SKM-1 treated with dmso at 0.1 percent for 144 hours (cell line): ENCODE measurements at regions not wholly inside any gene's neighbourhood (a gene's known extent, or its start where the extent isn't known, plus 50 kb on each side); places are given as distances from the start of the nearest gene placed in this dataset.

Source experiments
- DNase-seq: peaks from one replicate; lab custom pipeline; 2025; ENCODE audit not compliant: unreplicated experiment; lab: John Stamatoyannopoulos, UW

GRCh38 chr2:5951471-5951870 is 259.3 kb downstream of the SOX11 start:
- no peak for DNase-seq

GRCh38 chr2:5953525-5953924 is 261.3 kb downstream of the SOX11 start:
- no peak for DNase-seq

GRCh38 chr2:5954509-5954908 is 262.3 kb downstream of the SOX11 start:
- DNase-seq, result no peak

GRCh38 chr2:5955921-5956320 is 263.7 kb downstream of the SOX11 start:
- no peak for DNase-seq

GRCh38 chr2:5959836-5960820 is 267.9 kb downstream of the SOX11 start:
- no peak for DNase-seq

- DNase-seq, result no peak
These were observed 275.3 kb downstream of the SOX11 start for GRCh38 chr2:5967506-5967905.

GRCh38 chr2:5969303-5969702 is 277.1 kb downstream of the SOX11 start:
- DNase-seq, result no peak

- DNase-seq, result no peak
These were observed 278.2 kb downstream of the SOX11 start for GRCh38 chr2:5970347-5970746.

GRCh38 chr2:5974477-5974876 is 282.3 kb downstream of the SOX11 start:
- DNase-seq, result no peak

GRCh38 chr2:5975401-5975800 is 283.2 kb downstream of the SOX11 start:
- no peak for DNase-seq

- no peak for DNase-seq
These were observed 284.4 kb downstream of the SOX11 start for GRCh38 chr2:5976531-5977065.

- no peak for DNase-seq
These were observed 285.3 kb downstream of the SOX11 start for GRCh38 chr2:5977477-5977876.

GRCh38 chr2:5978131-5978751 is 286.1 kb downstream of the SOX11 start:
- DNase-seq, result no peak

- no peak for DNase-seq
These were observed 288.4 kb downstream of the SOX11 start for GRCh38 chr2:5980450-5981190.

- DNase-seq, result no peak
These were observed 290.2 kb downstream of the SOX11 start for GRCh38 chr2:5982193-5982902.

- no peak for DNase-seq
These were observed 290.7 kb downstream of the SOX11 start for GRCh38 chr2:5982903-5983265.

- DNase-seq, result no peak
These were observed 291.5 kb downstream of the SOX11 start for GRCh38 chr2:5983511-5984272.

- no peak for DNase-seq
These were observed 292.1 kb downstream of the SOX11 start for GRCh38 chr2:5984273-5984655.

GRCh38 chr2:5984946-5985345 is 292.8 kb downstream of the SOX11 start:
- no peak for DNase-seq
